ENCODE measurements at regions not wholly inside any gene's neighbourhood (a gene's known extent, or its start where the extent isn't known, plus 50 kb on each side); places are given as distances from the start of the nearest gene placed in this dataset.

DNA sequence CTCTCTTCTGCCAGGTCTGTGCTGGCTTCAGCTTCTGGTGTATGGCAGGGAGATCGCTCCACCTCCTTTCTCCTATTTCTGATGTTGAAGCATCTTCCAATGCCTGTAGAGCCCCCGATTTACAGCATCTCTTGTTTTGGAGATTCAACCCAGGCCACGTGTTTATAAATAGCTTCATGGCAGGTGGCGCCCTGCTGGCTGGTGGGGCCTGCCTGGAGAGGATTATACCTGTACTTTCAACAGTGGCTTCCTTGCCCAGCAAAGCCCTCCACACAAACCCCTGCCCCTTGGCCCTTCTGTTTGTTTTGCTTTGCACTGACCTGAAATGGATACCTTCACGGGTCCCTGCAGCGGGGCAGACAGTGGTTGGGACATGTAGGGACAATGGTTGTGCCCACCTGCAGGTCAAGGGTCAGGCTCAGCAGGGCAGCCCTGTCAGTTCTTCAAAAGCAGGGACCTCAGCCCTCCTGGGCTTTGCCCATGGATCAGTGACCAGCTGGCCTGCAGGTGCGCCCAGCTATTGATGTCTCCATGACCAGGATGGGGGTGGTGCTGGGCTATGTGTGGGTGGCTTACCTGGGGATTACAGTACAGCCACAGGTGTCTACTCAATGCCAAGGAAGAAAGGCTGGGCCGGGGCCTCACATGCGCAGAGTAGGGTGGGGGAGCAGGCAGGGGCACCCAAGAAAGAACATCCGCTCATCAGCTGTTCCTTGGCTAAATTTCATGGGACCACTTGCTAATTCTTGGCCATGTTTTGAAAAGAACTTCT is 112.7 kb upstream of the PRR23C start:
- Histone ChIP-seq H3K27me3 (no peaks in the 10 kb centered on the region), H3K4me3 (no peak overlapping the region), H3K9me3 (no peaks in the 10 kb centered on the region), H3K36me3 (no peaks in the 10 kb centered on the region), H3K27ac (no peak overlapping the region), H3K4me1 (no peaks in the 10 kb centered on the region)
- intact Hi-C loops (cut with DNase I), result no loop called here
- DNase-seq (ENCODE audit: low spot score in 2 of 2), result no peak
- TF ChIP-seq, protein P1, sequence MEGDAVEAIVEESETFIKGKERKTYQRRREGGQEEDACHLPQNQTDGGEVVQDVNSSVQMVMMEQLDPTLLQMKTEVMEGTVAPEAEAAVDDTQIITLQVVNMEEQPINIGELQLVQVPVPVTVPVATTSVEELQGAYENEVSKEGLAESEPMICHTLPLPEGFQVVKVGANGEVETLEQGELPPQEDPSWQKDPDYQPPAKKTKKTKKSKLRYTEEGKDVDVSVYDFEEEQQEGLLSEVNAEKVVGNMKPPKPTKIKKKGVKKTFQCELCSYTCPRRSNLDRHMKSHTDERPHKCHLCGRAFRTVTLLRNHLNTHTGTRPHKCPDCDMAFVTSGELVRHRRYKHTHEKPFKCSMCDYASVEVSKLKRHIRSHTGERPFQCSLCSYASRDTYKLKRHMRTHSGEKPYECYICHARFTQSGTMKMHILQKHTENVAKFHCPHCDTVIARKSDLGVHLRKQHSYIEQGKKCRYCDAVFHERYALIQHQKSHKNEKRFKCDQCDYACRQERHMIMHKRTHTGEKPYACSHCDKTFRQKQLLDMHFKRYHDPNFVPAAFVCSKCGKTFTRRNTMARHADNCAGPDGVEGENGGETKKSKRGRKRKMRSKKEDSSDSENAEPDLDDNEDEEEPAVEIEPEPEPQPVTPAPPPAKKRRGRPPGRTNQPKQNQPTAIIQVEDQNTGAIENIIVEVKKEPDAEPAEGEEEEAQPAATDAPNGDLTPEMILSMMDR (IDR thresholded peaks at IDR 0.05), result no peak

DNA sequence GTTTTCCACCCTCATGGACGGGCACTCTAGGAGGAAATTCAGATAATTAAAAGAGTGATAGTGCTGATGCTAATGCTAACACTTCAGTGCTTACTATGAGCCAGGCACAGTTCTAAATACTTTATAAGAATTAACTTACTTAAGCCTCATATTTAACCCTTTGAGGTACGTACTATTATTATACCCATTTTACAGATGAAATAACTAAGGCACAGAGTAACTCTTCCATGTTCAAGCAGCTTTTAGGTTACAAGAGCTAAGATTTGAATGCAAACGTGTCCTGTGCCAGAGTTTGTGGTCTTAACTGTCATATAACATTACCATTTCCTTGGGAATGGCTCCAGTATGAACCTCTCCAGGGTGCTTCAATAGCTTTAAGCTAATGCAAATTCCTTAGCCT is 114.7 kb upstream of the PRR23C start:
- TF ChIP-seq, protein P1 (IDR thresholded peaks at IDR 0.05), result no peak
- intact Hi-C loops (cut with DNase I), result no loop called here
- H3K27ac ChIP-seq, result no peak overlapping the region
- H3K4me1 ChIP-seq, result no peaks in the 10 kb centered on the region
- no peaks in the 10 kb centered on the region for H3K9me3 ChIP-seq
- no peaks in the 10 kb centered on the region for H3K36me3 ChIP-seq
- no peak overlapping the region for H3K4me3 ChIP-seq
- H3K27me3 ChIP-seq, result no peaks in the 10 kb centered on the region
- DNase-seq (ENCODE audit: low spot score in 2 of 2), result no peak

DNA sequence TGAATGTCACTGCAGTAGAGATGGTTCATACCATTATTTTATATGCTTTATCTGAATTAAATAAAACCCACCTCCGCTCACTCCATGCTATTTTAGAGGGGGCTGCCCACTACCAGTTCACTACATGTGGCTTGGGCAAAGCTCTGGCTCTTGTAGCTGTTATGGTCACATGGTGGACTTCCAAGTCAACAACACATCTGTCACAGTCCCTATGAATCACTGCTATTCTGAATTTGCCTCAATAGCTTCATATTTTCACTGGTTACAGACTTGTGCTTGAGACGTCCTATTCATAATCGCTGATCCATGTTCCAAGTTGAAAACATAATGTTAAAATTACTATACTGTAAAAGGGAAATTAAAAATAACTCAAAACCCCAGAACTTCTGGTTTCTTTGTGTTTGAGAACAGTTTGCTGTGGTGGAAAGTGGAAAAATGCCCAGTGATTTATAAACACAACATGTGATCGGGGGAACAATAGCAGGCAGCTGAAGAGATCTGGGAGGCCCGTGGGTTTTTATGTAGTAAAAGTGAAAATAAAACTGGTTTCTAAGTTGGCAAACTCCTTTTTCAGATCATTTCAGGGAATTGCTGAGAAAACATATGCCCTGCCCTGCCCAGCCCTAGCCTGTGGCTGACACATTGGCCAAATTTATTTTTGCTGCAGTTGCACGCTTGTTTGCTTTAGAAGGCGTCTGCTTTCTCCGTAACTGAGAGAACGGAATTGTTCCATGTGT is 128.8 kb upstream of the PRR23C start:
- Histone ChIP-seq H3K36me3 (no peaks in the 10 kb centered on the region), H3K27ac (no peak overlapping the region), H3K27me3 (no peaks in the 10 kb centered on the region), H3K4me1 (no peaks in the 10 kb centered on the region), H3K9me3 (no peaks in the 10 kb centered on the region), H3K4me3 (peak overlapping the region; percentile 53 to 62)
- intact Hi-C loops (cut with DNase I), result no loop called here
- no peak for DNase-seq (ENCODE audit: low spot score in 2 of 2)
- TF ChIP-seq, protein P1 (IDR thresholded peaks at IDR 0.05), result no peak

DNA sequence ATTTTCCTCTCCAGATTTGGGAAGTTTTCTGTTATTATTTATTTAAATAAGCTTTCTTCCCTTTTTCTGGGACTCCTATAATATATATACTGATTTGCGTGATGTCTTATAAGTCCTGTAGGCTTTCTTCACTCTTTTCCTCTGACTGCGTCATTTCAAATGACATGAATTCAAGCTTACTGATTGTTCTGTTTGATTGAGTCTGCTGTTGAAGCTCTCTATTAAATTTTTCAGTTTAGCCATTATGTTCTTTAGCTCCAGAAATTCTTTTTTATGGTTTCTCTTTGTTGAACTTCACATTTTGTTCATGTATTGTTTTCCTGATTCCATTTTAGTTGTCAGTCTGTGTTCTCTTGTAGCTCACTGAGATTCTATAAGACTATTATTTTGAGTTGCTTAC is 135.8 kb upstream of the PRR23C start:
- H3K9me3 ChIP-seq, result peaks cover 0 to 3% of the 10 kb centered on the region in 2 donors
- intact Hi-C loops (cut with DNase I), result no loop called here

GRCh38 chr3:139182143-139182542 is 137.5 kb upstream of the PRR23C start:
- DNase-seq (ENCODE audit: low spot score in 2 of 2), result no peak
- Histone ChIP-seq H3K36me3 (no peaks in the 10 kb centered on the region), H3K9me3 (peaks cover 0 to 3% of the 10 kb centered on the region in 2 donors), H3K27me3 (no peaks in the 10 kb centered on the region), H3K27ac (no peak overlapping the region), H3K4me3 (no peak overlapping the region), H3K4me1 (no peaks in the 10 kb centered on the region)
- TF ChIP-seq, protein P1 (IDR thresholded peaks at IDR 0.05), result no peak
- intact Hi-C loops (cut with DNase I), result no loop called here

More for the DNA sequence above, 135.8 kb upstream of the PRR23C start:
- TF ChIP-seq, protein P1 (IDR thresholded peaks at IDR 0.05), result no peak
- no peaks in the 10 kb centered on the region for H3K36me3 ChIP-seq
- H3K4me3 ChIP-seq, result no peak overlapping the region
- no peak overlapping the region for H3K27ac ChIP-seq
- H3K27me3 ChIP-seq, result no peaks in the 10 kb centered on the region
- no peaks in the 10 kb centered on the region for H3K4me1 ChIP-seq
- DNase-seq (ENCODE audit: low spot score in 2 of 2), result no peak

Measured in ascending aorta (tissue), 2 donors.